H1 (cell line): ENCODE measurements at regions not wholly inside any gene's neighbourhood (a gene's known extent, or its start where the extent isn't known, plus 50 kb on each side); places are given as distances from the start of the nearest gene placed in this dataset.

ENCODE experiments used
- CTCF ChIA-PET: fragments of 300-600 bp; sonication (Branson Sonifier 250); formaldehyde crosslinking; loops from one replicate; lab custom pipeline; 2021; ENCODE audit not compliant: partially characterized antibody; lab: Charles Lee
- POLR2A ChIA-PET: fragments of 300-600 bp; sonication (Branson Sonifier 250); formaldehyde crosslinking; loops from one replicate; lab custom pipeline; 2021; ENCODE audit warnings: inconsistent platforms; ENCODE audit not compliant: partially characterized antibody; lab: Charles Lee
- DNase-seq, 2 experiments: peaks; one replicate each; pipeline versions ENCODE4 v3.0.0 to v3.0.0-alpha.2; 2010 to 2022; ENCODE audit warnings: low spot score in 2 of 2, low read depth in 1 of 2, mixed read lengths in 1 of 2
- FAIRE-seq: peaks from 2 replicates; lab custom pipeline; 2011; peaks lifted over from hg19 to GRCh38; lab: Jason Lieb, UNC
- H2AFZ ChIP-seq: 2 replicates; pipeline ENCODE4 v1.8.1; 2012; ENCODE audit warnings: low read length, inconsistent platforms
- H2AK5ac ChIP-seq: 2 replicates; pipeline ENCODE4 v1.6.1; 2013; ENCODE audit warnings: low read depth, low read length
- H2BK120ac ChIP-seq: replicated peaks from 2 replicates; pipeline ENCODE3; 2013; ENCODE audit warnings: low read depth, low read length, inconsistent platforms
- H2BK12ac ChIP-seq: 2 replicates; pipeline ENCODE4 v1.6.1; 2013; ENCODE audit warnings: low read depth, low read length
- H2BK15ac ChIP-seq: 2 replicates; pipeline ENCODE4 v1.6.1; 2013; ENCODE audit warnings: low read length
- H2BK20ac ChIP-seq: 2 replicates; pipeline ENCODE4 v1.6.1; 2013; ENCODE audit warnings: low read length
- H2BK5ac ChIP-seq: 2 replicates; pipeline ENCODE4 v1.6.1; 2013; ENCODE audit warnings: low read depth, low read length
- H3K14ac ChIP-seq: 2 replicates; pipeline ENCODE4 v1.6.1; 2013; ENCODE audit warnings: inconsistent platforms; ENCODE audit not compliant: insufficient read length
- H3K18ac ChIP-seq: 2 replicates; pipeline ENCODE4 v1.6.1; 2013; ENCODE audit warnings: low read length; ENCODE audit errors: extremely low read depth
- H3K23ac ChIP-seq: 2 replicates; pipeline ENCODE4 v1.6.1; 2013; ENCODE audit warnings: inconsistent platforms; ENCODE audit not compliant: insufficient read length
- H3K23me2 ChIP-seq: 2 replicates; pipeline ENCODE4 v1.6.1; 2013; ENCODE audit warnings: low read depth, low read length
- H3K27ac ChIP-seq: 2 replicates; pipeline ENCODE4 v1.6.1; 2011; ENCODE audit warnings: low read depth, low read length, inconsistent platforms
- H3K27me3 ChIP-seq, 4 experiments: replicated peaks in 1 of 4; 1 replicate in 1 of 4; 2 replicates in 3 of 4; pipeline versions ENCODE4 v1.6.1 to v1.8.1; 2011 to 2013; ENCODE audit warnings: low read length in 3 of 4, mild to moderate bottlenecking in 3 of 4, inconsistent platforms in 2 of 4, mixed read lengths in 2 of 4, moderate library complexity in 1 of 4; ENCODE audit not compliant: control insufficient read depth in 3 of 4, insufficient read depth in 3 of 4; ENCODE audit errors: extremely low read depth in 1 of 4
- H3K36me3 ChIP-seq, 4 experiments: 2 replicates each; pipeline versions ENCODE4 v1.6.1 to v1.8.1; 2011 to 2013; ENCODE audit warnings: mild to moderate bottlenecking in 4 of 4, low read length in 3 of 4, moderate library complexity in 2 of 4, control low read depth in 1 of 4, inconsistent platforms in 1 of 4; ENCODE audit not compliant: insufficient read depth in 4 of 4, control insufficient read depth in 2 of 4
- H3K4ac ChIP-seq: replicated peaks from 2 replicates; pipeline ENCODE3; 2013; ENCODE audit warnings: low read length, low read depth, mixed read lengths, inconsistent platforms; ENCODE audit not compliant: insufficient read length
- H3K4me1 ChIP-seq, 4 experiments: replicated peaks in 1 of 4; 1 replicate in 1 of 4; 2 replicates in 3 of 4; pipeline versions ENCODE4 v1.6.1 to v1.8.1; 2011 to 2013; ENCODE audit warnings: low read length in 3 of 4, inconsistent platforms in 2 of 4, mixed read lengths in 1 of 4; ENCODE audit not compliant: insufficient read depth in 4 of 4, control insufficient read depth in 3 of 4
- H3K4me2 ChIP-seq, 2 experiments: 2 replicates each; pipeline versions ENCODE4 v1.6.1 to v1.8.1; 2011 to 2013; ENCODE audit warnings: low read depth in 2 of 2, low read length in 2 of 2, control low read depth in 1 of 2, inconsistent platforms in 1 of 2, mild to moderate bottlenecking in 1 of 2; ENCODE audit not compliant: insufficient read depth in 1 of 2
- H3K4me3 ChIP-seq, 4 experiments: fragments of 200-600, 300-600 bp in 1 of 4; sonication (generic), shearing (Covaris generic), sonication (Bioruptor Twin) in 1 of 4; 2 replicates each; pipeline versions ENCODE4 v1.5.1 to v1.8.1; 2011 to 2016; ENCODE audit warnings: low read length in 4 of 4, low read depth in 3 of 4, control low read depth in 2 of 4, inconsistent platforms in 2 of 4, mild to moderate bottlenecking in 2 of 4, mixed read lengths in 1 of 4, moderate library complexity in 1 of 4; ENCODE audit not compliant: insufficient read depth in 2 of 4; ENCODE audit errors: extremely low read depth in 1 of 4
- H3K56ac ChIP-seq: replicated peaks from 2 replicates; pipeline ENCODE3; 2013; ENCODE audit warnings: low read depth, mild to moderate bottlenecking, mixed read lengths, low read length, inconsistent platforms; ENCODE audit not compliant: insufficient read length
- H3K79me1 ChIP-seq: 2 replicates; pipeline ENCODE4 v1.6.1; 2013; ENCODE audit warnings: low read depth, low read length, control low read depth
- H3K79me2 ChIP-seq, 2 experiments: 2 replicates each; pipeline versions ENCODE4 v1.6.1 to v1.8.1; 2012 to 2013; ENCODE audit warnings: low read length in 2 of 2, mild to moderate bottlenecking in 2 of 2, inconsistent platforms in 1 of 2; ENCODE audit not compliant: insufficient read depth in 2 of 2, control insufficient read depth in 1 of 2
- H3K9ac ChIP-seq, 4 experiments: replicated peaks in 1 of 4; 1 replicate in 1 of 4; 2 replicates in 3 of 4; pipeline versions ENCODE4 v1.6.1 to v1.8.1; 2011 to 2013; ENCODE audit warnings: low read depth in 3 of 4, low read length in 3 of 4, control low read depth in 2 of 4, mild to moderate bottlenecking in 2 of 4, moderate library complexity in 2 of 4, inconsistent platforms in 1 of 4; ENCODE audit errors: extremely low read depth in 1 of 4
- H3K9me3 ChIP-seq, 2 experiments: 2 replicates each; pipeline versions ENCODE4 v1.6.1 to v1.8.1; 2012 to 2013; ENCODE audit warnings: mild to moderate bottlenecking in 2 of 2, moderate library complexity in 2 of 2, control low read depth in 1 of 2, inconsistent platforms in 1 of 2, low read depth in 1 of 2, low read length in 1 of 2, mixed read lengths in 1 of 2; ENCODE audit not compliant: insufficient read depth in 2 of 2
- H4K20me1 ChIP-seq, 2 experiments: replicated peaks in 1 of 2; 2 replicates each; pipeline versions ENCODE3 to v1.8.1; 2011 to 2013; ENCODE audit warnings: inconsistent platforms in 2 of 2, low read length in 2 of 2, mild to moderate bottlenecking in 1 of 2; ENCODE audit not compliant: insufficient read depth in 2 of 2, control insufficient read depth in 1 of 2
- H4K5ac ChIP-seq: 2 replicates; pipeline ENCODE4 v1.6.1; 2013; ENCODE audit warnings: low read length, low read depth, mixed read lengths, inconsistent platforms; ENCODE audit not compliant: insufficient read length
- H4K8ac ChIP-seq: 2 replicates; pipeline ENCODE4 v1.8.0; 2013; ENCODE audit warnings: mild to moderate bottlenecking, moderate library complexity, low read length, inconsistent platforms; ENCODE audit not compliant: insufficient read depth; ENCODE audit errors: extremely low read depth
- H4K91ac ChIP-seq: replicated peaks from 2 replicates; pipeline ENCODE3; 2013; ENCODE audit warnings: low read length, mixed read lengths, inconsistent platforms; ENCODE audit not compliant: insufficient read length
- EZH2 ChIP-seq: fragments of 200-600 bp; sonication (generic); IDR thresholded peaks from 2 replicates; pipeline ENCODE4 v1.7.1; 2012; ENCODE audit warnings: low read depth, mild to moderate bottlenecking, moderate library complexity, low read length, inconsistent platforms; ENCODE audit not compliant: severe bottlenecking
- GABPA ChIP-seq: IDR thresholded peaks from 2 replicates; pipeline ENCODE4 v1.6.1; 2011; ENCODE audit warnings: mild to moderate bottlenecking, low read length, moderate library complexity, borderline replicate concordance; ENCODE audit not compliant: insufficient read depth
- JUND ChIP-seq: IDR thresholded peaks from 2 replicates; pipeline ENCODE4 v1.6.1; 2011; ENCODE audit warnings: mild to moderate bottlenecking, improper control_type of control experiment, low read length
- POLR2AphosphoS5 ChIP-seq: IDR thresholded peaks from 2 replicates; pipeline ENCODE4 v1.6.1; 2011; ENCODE audit warnings: low read depth, low read length
- RNF2 ChIP-seq: fragments of 200-900, 300-1000 bp; sonication (generic); IDR thresholded peaks from 2 replicates; pipeline ENCODE4 v1.7.1; 2016; ENCODE audit warnings: borderline replicate concordance, low read depth, mild to moderate bottlenecking, antibody characterized with exemption, low read length; ENCODE audit not compliant: poor library complexity, severe bottlenecking; ENCODE audit errors: missing control alignments
- SAP30 ChIP-seq: fragments of 300-600 bp; sonication (generic); IDR thresholded peaks from 2 replicates; pipeline ENCODE4 v1.7.1; 2012; ENCODE audit warnings: low read length, moderate library complexity, mild to moderate bottlenecking, inconsistent platforms; ENCODE audit not compliant: insufficient read depth, insufficient replicate concordance
- SUZ12 ChIP-seq: fragments of 200-600 bp; sonication (generic); IDR thresholded peaks from 2 replicates; pipeline ENCODE4 v1.6.1; 2012; ENCODE audit warnings: mild to moderate bottlenecking, inconsistent platforms, low read length, moderate library complexity, mixed read lengths
- WGBS, 2 experiments: shearing (Covaris generic) in 1 of 2; methylation state at CpG; one replicate each; pipeline versions ENCODE4 v1.1.6 to v1.1.7; 2013 to 2015; ENCODE audit warnings: low lambda C conversion rate in 2 of 2, mixed read lengths in 2 of 2, inconsistent platforms in 1 of 2, low coverage in 1 of 2, missing lambda C conversion rate in 1 of 2; ENCODE audit not compliant: insufficient replicate concordance in 2 of 2, insufficient coverage in 1 of 2, insufficient read length in 1 of 2; ENCODE audit errors: extremely low coverage in 1 of 2, missing lambda C conversion rate in 1 of 2; 5-methylcytosine and 5-hydroxymethylcytosine counted together
- TF ChIP-seq, protein P1 (sequence below): IDR thresholded peaks from 2 replicates; pipeline ENCODE4 v1.6.1; 2011; ENCODE audit warnings: low read depth, mild to moderate bottlenecking, low read length; ENCODE audit not compliant: insufficient read depth

DNA sequence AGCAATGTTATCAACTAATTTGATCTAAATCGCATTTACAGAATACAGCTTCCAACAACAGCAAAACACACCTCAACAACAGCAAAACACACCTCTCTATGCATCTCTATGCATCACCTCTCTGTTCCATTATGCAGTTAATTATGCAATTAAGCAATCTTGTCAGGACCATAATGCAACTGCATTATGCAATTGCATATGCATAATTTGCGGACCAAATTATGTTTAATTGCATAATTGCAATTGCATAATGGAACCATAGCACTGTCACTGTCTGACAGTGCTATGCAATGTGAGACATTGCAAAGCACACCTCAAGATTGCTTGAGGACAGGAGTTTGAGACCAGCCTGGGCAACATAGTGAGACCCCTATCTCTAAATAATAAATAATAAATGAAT, 80.4 kb upstream of the PRSS3 start:
- TF ChIP-seq SUZ12 = no peak
- TF ChIP-seq SAP30 = no peak
- no peak for TF ChIP-seq GABPA
- no peak for TF ChIP-seq RNF2
- no peak for TF ChIP-seq JUND
- TF ChIP-seq POLR2AphosphoS5 = no peak
- TF ChIP-seq, protein P1, sequence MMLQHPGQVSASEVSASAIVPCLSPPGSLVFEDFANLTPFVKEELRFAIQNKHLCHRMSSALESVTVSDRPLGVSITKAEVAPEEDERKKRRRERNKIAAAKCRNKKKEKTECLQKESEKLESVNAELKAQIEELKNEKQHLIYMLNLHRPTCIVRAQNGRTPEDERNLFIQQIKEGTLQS = no peak
- TF ChIP-seq EZH2 = no peak
- no peak overlapping the region for H3K18ac ChIP-seq
- no peak overlapping the region for H3K23ac ChIP-seq
- H3K9me3 ChIP-seq = no peaks in the 10 kb centered on the region
- WGBS, 2 experiments = 94% methylated on average over 2 of the region's 2 CpGs; no CpG with 5 or more reads in 1 of the 2 experiments
- H3K14ac ChIP-seq = no peak overlapping the region
- no peak overlapping the region for H2BK20ac ChIP-seq
- no peak overlapping the region for H3K9ac ChIP-seq
- H3K36me3 ChIP-seq = no peaks in the 10 kb centered on the region
- H2BK12ac ChIP-seq = no peak overlapping the region
- H3K56ac ChIP-seq = no peak overlapping the region
- FAIRE-seq (no peak), DNase-seq (no peak)
- no peaks in the 10 kb centered on the region for H3K4me1 ChIP-seq
- H2BK15ac ChIP-seq = no peak overlapping the region
- H2AFZ ChIP-seq = no peak overlapping the region
- no peak overlapping the region for H3K4me2 ChIP-seq
- H4K91ac ChIP-seq = no peak overlapping the region
- no peak overlapping the region for H3K4ac ChIP-seq
- H2AK5ac ChIP-seq = no peak overlapping the region
- H3K4me3 ChIP-seq = no peak overlapping the region
- no peaks in the 10 kb centered on the region for H3K79me2 ChIP-seq
- no peak overlapping the region for H2BK5ac ChIP-seq
- H3K27ac ChIP-seq = no peak overlapping the region
- H2BK120ac ChIP-seq = no peak overlapping the region
- H4K5ac ChIP-seq = no peak overlapping the region
- H3K27me3 ChIP-seq = no peaks in the 10 kb centered on the region
- ChIA-PET POLR2A (no interaction called here), CTCF (interaction anchor here (1.1 kb wide), 1 partner anchor 91 kb away, joined by 4 read pairs; no protein-coding TSS in a partner anchor)
- no peaks in the 10 kb centered on the region for H4K20me1 ChIP-seq
- no peaks in the 10 kb centered on the region for H3K79me1 ChIP-seq
- H3K23me2 ChIP-seq = no peaks in the 10 kb centered on the region
- no peak overlapping the region for H4K8ac ChIP-seq
